ENCODE measurements at regions not wholly inside any gene's neighbourhood (a gene's known extent, or its start where the extent isn't known, plus 50 kb on each side); places are given as distances from the start of the nearest gene placed in this dataset.
"Not testable (repeated sequence)": the region's sequence is repeated elsewhere in the genome, so short reads cannot be mapped to it uniquely, and the experiment has no call there.

- DNase-seq (ENCODE audit: low read depth), result no peak
- no peak overlapping the region for H3K4me3 ChIP-seq (ENCODE audit: low read depth, low read length)
- no peak for TF ChIP-seq CTCF (IDR thresholded peaks at IDR 0.05; ENCODE audit: insufficient read depth, low read depth, low read length, missing control alignments)
These were observed 1430.1 kb upstream of the SEL1L start for GRCh38 chr14:82963756-82964155.

- H3K4me3 ChIP-seq (ENCODE audit: low read depth, low read length), result no peak overlapping the region
- TF ChIP-seq CTCF (IDR thresholded peaks at IDR 0.05; ENCODE audit: insufficient read depth, low read depth, low read length, missing control alignments), result no peak
- no peak for DNase-seq (ENCODE audit: low read depth)
These were observed 1454.0 kb upstream of the SEL1L start for GRCh38 chr14:82987502-82988124.

GRCh38 chr14:82994547-82994946 is 1460.9 kb upstream of the SEL1L start:
- DNase-seq (ENCODE audit: low read depth); H3K4me3 ChIP-seq (ENCODE audit: low read depth, low read length): not testable (repeated sequence)

- no peak for DNase-seq (ENCODE audit: low read depth)
- H3K4me3 ChIP-seq (ENCODE audit: low read depth, low read length), result no peak overlapping the region
- TF ChIP-seq CTCF (IDR thresholded peaks at IDR 0.05; ENCODE audit: insufficient read depth, low read depth, low read length, missing control alignments), result no peak
These were observed 1466.1 kb upstream of the SEL1L start for GRCh38 chr14:82999802-83000201.

- H3K4me3 ChIP-seq (ENCODE audit: low read depth, low read length), result no peak overlapping the region
- no peak for DNase-seq (ENCODE audit: low read depth)
- TF ChIP-seq CTCF (IDR thresholded peaks at IDR 0.05; ENCODE audit: insufficient read depth, low read depth, low read length, missing control alignments), result no peak
These were observed 1470.9 kb upstream of the SEL1L start for GRCh38 chr14:83004456-83005006.

GRCh38 chr14:83006121-83006670 is 1472.5 kb upstream of the SEL1L start:
- H3K4me3 ChIP-seq (ENCODE audit: low read depth, low read length), result no peak overlapping the region
- no peak for TF ChIP-seq CTCF (IDR thresholded peaks at IDR 0.05; ENCODE audit: insufficient read depth, low read depth, low read length, missing control alignments)
- no peak for DNase-seq (ENCODE audit: low read depth)

GRCh38 chr14:83007052-83007451 is 1473.4 kb upstream of the SEL1L start:
- not testable (repeated sequence) for DNase-seq (ENCODE audit: low read depth); H3K4me3 ChIP-seq (ENCODE audit: low read depth, low read length)

GRCh38 chr14:83007641-83008225 is 1474.1 kb upstream of the SEL1L start:
- no peak for DNase-seq (ENCODE audit: low read depth)
- H3K4me3 ChIP-seq (ENCODE audit: low read depth, low read length), result no peak overlapping the region
- TF ChIP-seq CTCF (IDR thresholded peaks at IDR 0.05; ENCODE audit: insufficient read depth, low read depth, low read length, missing control alignments), result no peak

All from GM12865 (cell line).